Bronchial epithelial cell (primary cell): ENCODE measurements at regions not wholly inside any gene's neighbourhood (a gene's known extent, or its start where the extent isn't known, plus 50 kb on each side); places are given as distances from the start of the nearest gene placed in this dataset.
A peak's percentile ranks its signal among the peaks of the same experiment; 100 is the strongest.

ENCODE experiments used
- DNase-seq: peaks from one replicate; pipeline ENCODE4 v3.0.0-alpha.2; 2010; ENCODE audit warnings: low read depth
- FAIRE-seq: peaks from 2 replicates; lab custom pipeline; 2011; peaks lifted over from hg19 to GRCh38; lab: Jason Lieb, UNC
- H3K27me3 ChIP-seq: 2 replicates; pipeline ENCODE4 v1.5.1; 2011; ENCODE audit warnings: low read length; ENCODE audit not compliant: control insufficient read depth, insufficient read depth
- H3K36me3 ChIP-seq: 2 replicates; pipeline ENCODE4 v1.5.1; 2011; ENCODE audit warnings: low read length; ENCODE audit not compliant: control insufficient read depth, insufficient read depth
- H3K4me3 ChIP-seq: 2 replicates; pipeline ENCODE4 v1.5.1; 2011; ENCODE audit warnings: mild to moderate bottlenecking, low read depth, low read length, control low read depth
- TF ChIP-seq, protein P1 (sequence below): IDR thresholded peaks from 2 replicates; pipeline ENCODE4 v1.5.1; 2011; ENCODE audit warnings: mild to moderate bottlenecking, moderate library complexity, low read length, control low read depth, inconsistent platforms; ENCODE audit not compliant: insufficient read depth, severe bottlenecking

- DNase-seq (peak; percentile 63), FAIRE-seq (no peak)
- TF ChIP-seq, protein P1, sequence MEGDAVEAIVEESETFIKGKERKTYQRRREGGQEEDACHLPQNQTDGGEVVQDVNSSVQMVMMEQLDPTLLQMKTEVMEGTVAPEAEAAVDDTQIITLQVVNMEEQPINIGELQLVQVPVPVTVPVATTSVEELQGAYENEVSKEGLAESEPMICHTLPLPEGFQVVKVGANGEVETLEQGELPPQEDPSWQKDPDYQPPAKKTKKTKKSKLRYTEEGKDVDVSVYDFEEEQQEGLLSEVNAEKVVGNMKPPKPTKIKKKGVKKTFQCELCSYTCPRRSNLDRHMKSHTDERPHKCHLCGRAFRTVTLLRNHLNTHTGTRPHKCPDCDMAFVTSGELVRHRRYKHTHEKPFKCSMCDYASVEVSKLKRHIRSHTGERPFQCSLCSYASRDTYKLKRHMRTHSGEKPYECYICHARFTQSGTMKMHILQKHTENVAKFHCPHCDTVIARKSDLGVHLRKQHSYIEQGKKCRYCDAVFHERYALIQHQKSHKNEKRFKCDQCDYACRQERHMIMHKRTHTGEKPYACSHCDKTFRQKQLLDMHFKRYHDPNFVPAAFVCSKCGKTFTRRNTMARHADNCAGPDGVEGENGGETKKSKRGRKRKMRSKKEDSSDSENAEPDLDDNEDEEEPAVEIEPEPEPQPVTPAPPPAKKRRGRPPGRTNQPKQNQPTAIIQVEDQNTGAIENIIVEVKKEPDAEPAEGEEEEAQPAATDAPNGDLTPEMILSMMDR = no peak
- Histone ChIP-seq H3K27me3 (no peaks in the 10 kb centered on the region), H3K36me3 (no peaks in the 10 kb centered on the region), H3K4me3 (no peak overlapping the region)
Measured at GRCh38 chr20:10971096-10971495, 297.3 kb upstream of the JAG1 start.

GRCh38 chr20:10972219-10972860 is 298.5 kb upstream of the JAG1 start:
- DNase-seq (no peak), FAIRE-seq (no peak)
- no peaks in the 10 kb centered on the region for H3K27me3 ChIP-seq
- H3K4me3 ChIP-seq = no peak overlapping the region
- no peaks in the 10 kb centered on the region for H3K36me3 ChIP-seq
- TF ChIP-seq, protein P1 = no peak

DNA sequence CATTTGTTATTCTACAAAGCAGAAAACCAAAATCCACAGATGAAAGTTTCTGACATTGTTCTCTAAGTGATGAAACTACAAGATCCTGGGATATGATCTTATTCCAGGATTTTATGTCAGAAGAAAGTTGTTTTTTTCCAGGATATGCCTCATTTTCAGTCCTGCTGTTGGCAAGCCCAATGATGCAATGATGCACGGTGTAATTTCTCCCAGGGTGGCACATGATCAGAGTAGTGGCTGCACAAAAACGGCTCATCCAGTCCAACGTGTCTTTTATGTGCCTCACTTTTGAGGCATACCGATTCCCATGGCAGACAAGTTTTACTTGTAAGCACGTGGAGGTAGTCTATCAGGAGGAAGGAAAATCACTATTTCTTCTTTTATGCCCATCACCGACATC is 302.3 kb upstream of the JAG1 start:
- no peaks in the 10 kb centered on the region for H3K27me3 ChIP-seq
- no peak overlapping the region for H3K4me3 ChIP-seq
- TF ChIP-seq, protein P1 = no peak
- H3K36me3 ChIP-seq = no peaks in the 10 kb centered on the region
- FAIRE-seq (no peak), DNase-seq (no peak)

- Histone ChIP-seq H3K36me3 (no peaks in the 10 kb centered on the region), H3K27me3 (no peaks in the 10 kb centered on the region), H3K4me3 (no peak overlapping the region)
- no peak for DNase-seq
- TF ChIP-seq, protein P1 = no peak
- peak; percentile 28 for FAIRE-seq
Measured at GRCh38 chr20:10978019-10978702, 304.4 kb upstream of the JAG1 start.

- Histone ChIP-seq H3K27me3 (no peaks in the 10 kb centered on the region), H3K36me3 (no peaks in the 10 kb centered on the region), H3K4me3 (no peak overlapping the region)
- TF ChIP-seq, protein P1 = no peak
- FAIRE-seq (no peak), DNase-seq (no peak)
Measured at GRCh38 chr20:10978713-10979112, 304.9 kb upstream of the JAG1 start.
